HAP-1 (cell line): ENCODE measurements at regions not wholly inside any gene's neighbourhood (a gene's known extent, or its start where the extent isn't known, plus 50 kb on each side); places are given as distances from the start of the nearest gene placed in this dataset.

Experiments
- DNase-seq, 2 experiments: peaks; one replicate each; pipeline ENCODE4 v3.0.0-alpha.2; 2016 to 2020; ENCODE audit warnings: low spot score in 2 of 2
- H3K27me3 ChIP-seq: fragments of 250-450 bp; sonication (Bioruptor Pico); 2 replicates; pipeline ENCODE4 v1.5.1; 2020; ENCODE audit warnings: low read depth, mild to moderate bottlenecking, moderate library complexity
- H3K36me3 ChIP-seq: fragments of 250-450 bp; sonication (Bioruptor Pico); replicated peaks from 2 replicates; pipeline ENCODE4 v1.5.1; 2020; ENCODE audit warnings: mild to moderate bottlenecking
- H3K4me1 ChIP-seq: fragments of 250-450 bp; sonication (Bioruptor Pico); 2 replicates; pipeline ENCODE4 v1.5.1; 2020; ENCODE audit warnings: mild to moderate bottlenecking
- H3K4me3 ChIP-seq: fragments of 250-450 bp; sonication (Bioruptor Pico); 2 replicates; pipeline ENCODE4 v1.5.1; 2020; ENCODE audit warnings: mild to moderate bottlenecking, moderate library complexity
- H3K9me3 ChIP-seq: fragments of 250-450 bp; sonication (Bioruptor Pico); 2 replicates; pipeline ENCODE4 v1.5.1; 2020; ENCODE audit warnings: mild to moderate bottlenecking, moderate library complexity
- in situ Hi-C: fragments of 300-500 bp; cut with MboI; formaldehyde crosslinking; loops from 3 replicates; pipeline ENCODE4 v1.14.3; 2020; ENCODE audit warnings: low sequenced_read_pairs, inconsistent platforms, mixed read lengths

GRCh38 chr1:87800006-87800405 is 471.3 kb downstream of the LMO4 start:
- Histone ChIP-seq H3K9me3 (no peaks in the 10 kb centered on the region), H3K4me1 (no peaks in the 10 kb centered on the region), H3K27me3 (no peaks in the 10 kb centered on the region; the same call in 1 of the 2 replicates), H3K36me3 (no peaks in the 10 kb centered on the region), H3K4me3 (no peak overlapping the region)
- DNase-seq: no peak
- in situ Hi-C loops: no loop called here

DNA sequence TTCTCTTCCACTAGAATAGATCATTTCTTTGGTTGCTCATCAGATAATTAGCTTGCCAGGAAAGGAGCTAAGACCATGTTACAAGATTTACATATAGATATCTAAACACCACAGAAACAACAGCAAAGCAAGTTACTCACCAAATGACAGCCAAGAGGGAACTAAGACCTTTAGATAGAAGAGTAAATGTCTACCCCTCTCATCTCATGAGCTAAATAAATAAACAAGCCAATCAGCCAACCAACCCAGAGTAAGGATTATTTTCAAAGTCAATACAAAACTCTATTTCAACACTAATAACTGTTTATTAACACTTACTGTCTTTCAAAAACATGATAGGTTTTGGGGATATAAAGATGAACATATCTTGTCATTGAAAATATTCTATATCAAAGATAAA is 474.7 kb downstream of the LMO4 start:
- DNase-seq: no peak
- in situ Hi-C loops: no loop called here
- H3K27me3 ChIP-seq: no peaks in the 10 kb centered on the region; the same call in 1 of the 2 replicates
- H3K4me3 ChIP-seq: no peak overlapping the region
- H3K9me3 ChIP-seq: no peaks in the 10 kb centered on the region
- H3K36me3 ChIP-seq: no peaks in the 10 kb centered on the region
- peaks cover 12% of the 10 kb centered on the region for H3K4me1 ChIP-seq

- Histone ChIP-seq H3K36me3 (no peaks in the 10 kb centered on the region), H3K27me3 (no peaks in the 10 kb centered on the region), H3K4me1 (peaks cover 12% of the 10 kb centered on the region), H3K9me3 (no peaks in the 10 kb centered on the region), H3K4me3 (no peak overlapping the region)
- DNase-seq: no peak
- in situ Hi-C loops: no loop called here
These were observed 475.4 kb downstream of the LMO4 start for GRCh38 chr1:87804128-87804527.

DNA sequence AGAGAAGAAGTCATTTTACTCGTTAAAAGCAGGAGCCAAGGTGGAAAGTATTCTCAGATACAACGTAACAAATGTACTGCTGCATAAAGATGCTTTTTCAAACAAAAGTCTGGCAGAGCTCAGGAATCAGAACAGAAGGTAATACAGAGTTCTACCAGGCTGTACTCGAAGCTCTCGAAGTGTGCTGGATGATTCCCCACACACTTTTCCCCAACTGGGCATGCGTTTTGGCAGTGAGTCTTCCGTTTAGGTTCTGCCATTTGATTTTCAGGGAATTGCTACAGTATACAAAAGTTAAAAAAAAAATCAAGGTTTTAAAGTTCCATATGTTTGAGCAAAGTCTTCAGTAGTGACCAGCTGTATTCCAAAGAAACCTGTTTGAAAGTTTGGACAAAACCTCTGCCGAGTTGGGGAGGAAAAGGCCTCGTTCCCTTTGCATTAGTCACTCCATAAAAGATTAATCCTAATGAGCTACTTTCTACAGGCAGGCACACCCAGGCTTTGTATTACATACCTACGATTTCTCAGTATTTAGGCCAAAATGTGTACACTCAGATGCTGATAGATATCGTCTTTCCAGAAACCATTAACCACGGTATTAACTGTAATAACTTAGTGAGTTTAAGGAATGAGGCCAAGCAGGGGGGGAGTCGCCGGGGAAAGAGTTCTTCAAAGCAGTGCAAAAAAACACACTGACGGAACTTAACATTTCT is 477.1 kb downstream of the LMO4 start:
- DNase-seq: peak; percentile 17 to 65
- H3K36me3 ChIP-seq: no peaks in the 10 kb centered on the region
- H3K9me3 ChIP-seq: no peaks in the 10 kb centered on the region
- peaks cover 12% of the 10 kb centered on the region for H3K4me1 ChIP-seq
- in situ Hi-C loops: no loop called here
- H3K4me3 ChIP-seq: no peak overlapping the region
- H3K27me3 ChIP-seq: no peaks in the 10 kb centered on the region

DNA sequence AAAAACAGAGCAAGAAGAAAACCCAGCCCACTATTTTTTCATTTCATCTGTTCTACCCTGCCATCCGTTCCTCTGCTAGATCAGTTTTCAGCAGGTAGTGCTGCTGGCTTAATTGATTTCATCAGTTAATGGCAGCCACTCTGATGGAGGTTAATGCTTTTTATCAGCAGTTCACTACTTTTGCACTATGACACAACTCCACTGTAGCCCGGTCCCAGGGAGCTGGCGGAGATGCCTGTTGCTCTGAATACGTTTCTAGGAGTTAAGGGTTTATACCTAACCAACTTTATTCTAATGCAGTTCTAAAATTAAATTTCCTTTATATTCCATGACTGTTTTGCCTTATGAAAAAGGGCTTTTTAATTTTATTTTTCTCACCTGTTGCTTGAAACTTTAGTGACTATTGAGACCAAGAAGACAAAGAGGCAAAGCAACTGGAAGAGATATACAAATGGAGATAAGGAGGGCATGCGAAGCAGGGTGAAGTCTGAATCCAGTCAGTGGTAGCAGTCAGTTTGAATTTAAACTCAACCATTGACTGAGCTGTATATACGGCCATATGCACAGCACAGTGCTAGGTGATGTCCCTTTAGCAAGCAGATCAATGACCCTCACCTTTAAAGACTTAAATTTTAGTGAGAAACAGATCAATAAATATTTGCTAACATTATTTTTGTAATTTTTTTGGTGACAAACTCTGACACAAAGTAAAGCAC is 477.9 kb downstream of the LMO4 start:
- Histone ChIP-seq H3K36me3 (no peaks in the 10 kb centered on the region), H3K4me1 (peaks cover 12% of the 10 kb centered on the region), H3K9me3 (no peaks in the 10 kb centered on the region), H3K27me3 (no peaks in the 10 kb centered on the region), H3K4me3 (no peak overlapping the region)
- in situ Hi-C loops: no loop called here
- no peak for DNase-seq

GRCh38 chr1:87810166-87810565 is 481.5 kb downstream of the LMO4 start:
- no peak overlapping the region for H3K4me3 ChIP-seq
- in situ Hi-C loops: no loop called here

GRCh38 chr1:87812871-87813577 is 484.3 kb downstream of the LMO4 start:
- no peak overlapping the region for H3K4me3 ChIP-seq
- no peaks in the 10 kb centered on the region for H3K27me3 ChIP-seq
- no peaks in the 10 kb centered on the region for H3K9me3 ChIP-seq
- in situ Hi-C loops: no loop called here
- no peaks in the 10 kb centered on the region for H3K36me3 ChIP-seq
- H3K4me1 ChIP-seq: no peaks in the 10 kb centered on the region; the same call in none of the 2 replicates
- DNase-seq: no peak

More at GRCh38 chr1:87810166-87810565, 481.5 kb downstream of the LMO4 start:
- Histone ChIP-seq H3K36me3 (no peaks in the 10 kb centered on the region), H3K9me3 (no peaks in the 10 kb centered on the region), H3K27me3 (no peaks in the 10 kb centered on the region), H3K4me1 (peaks cover 12% of the 10 kb centered on the region)
- peak in 1 of 2 experiments; percentile 61 for DNase-seq

DNA sequence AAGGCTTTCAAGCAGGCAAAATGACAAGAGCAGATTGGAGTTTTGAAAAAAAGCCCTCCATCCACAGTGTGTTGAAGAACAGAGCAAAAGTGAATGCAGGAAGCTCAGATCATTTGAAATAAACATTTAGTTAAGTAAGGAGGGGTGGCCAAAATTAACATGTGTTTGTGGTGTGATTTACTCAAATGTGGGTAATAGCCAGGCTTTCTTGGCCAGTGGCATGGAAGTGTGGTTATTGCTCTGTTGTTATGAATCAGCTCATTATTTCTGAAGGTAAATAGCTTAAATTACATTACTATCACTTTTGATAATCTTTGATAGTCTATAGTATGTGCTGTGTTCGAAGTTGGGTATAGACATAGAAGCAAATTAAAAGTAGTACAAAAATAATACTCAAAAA is 485.9 kb downstream of the LMO4 start:
- no peak overlapping the region for H3K4me3 ChIP-seq
- DNase-seq: no peak
- H3K9me3 ChIP-seq: no peaks in the 10 kb centered on the region
- no peaks in the 10 kb centered on the region for H3K36me3 ChIP-seq
- no peaks in the 10 kb centered on the region for H3K27me3 ChIP-seq
- in situ Hi-C loops: no loop called here
- H3K4me1 ChIP-seq: no peaks in the 10 kb centered on the region; the same call in none of the 2 replicates

GRCh38 chr1:87816646-87817045 is 488.0 kb downstream of the LMO4 start:
- H3K27me3 ChIP-seq: no peaks in the 10 kb centered on the region
- no peak for DNase-seq
- in situ Hi-C loops: no loop called here
- no peaks in the 10 kb centered on the region for H3K36me3 ChIP-seq
- H3K9me3 ChIP-seq: no peaks in the 10 kb centered on the region
- H3K4me3 ChIP-seq: no peak overlapping the region
- H3K4me1 ChIP-seq: peaks cover 17% of the 10 kb centered on the region

DNA sequence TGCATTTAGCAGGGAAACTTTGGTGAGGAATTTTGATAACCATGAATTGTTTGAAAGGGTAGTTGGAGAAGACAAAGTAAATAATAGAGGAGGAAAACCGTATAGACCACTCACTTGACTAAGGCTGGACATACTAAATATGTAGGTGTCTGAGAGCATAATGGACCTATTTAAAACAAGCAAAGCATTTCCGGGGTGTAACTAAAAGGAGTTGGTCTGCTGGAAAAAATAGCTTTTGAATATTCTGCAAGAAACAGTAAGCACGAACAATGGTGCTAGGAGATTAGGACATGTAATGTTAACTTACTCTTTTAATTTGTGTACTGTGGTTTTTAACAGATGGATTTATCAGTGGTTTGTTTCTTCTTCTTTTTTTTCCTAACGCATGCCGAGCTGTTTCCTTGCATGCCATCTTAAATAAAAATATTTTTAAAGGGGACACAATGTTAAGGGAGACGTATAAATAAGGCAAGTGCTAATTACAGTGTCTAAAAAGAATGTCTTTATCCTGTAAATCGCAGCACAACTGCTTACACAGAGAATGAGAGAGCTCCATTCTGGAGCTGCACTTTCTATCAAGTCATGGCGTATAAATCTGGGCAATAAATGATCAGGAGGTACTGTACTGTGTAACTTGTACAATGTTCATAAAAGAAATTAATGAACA is 492.1 kb downstream of the LMO4 start:
- H3K27me3 ChIP-seq: no peaks in the 10 kb centered on the region
- in situ Hi-C loops: no loop called here
- no peaks in the 10 kb centered on the region for H3K9me3 ChIP-seq
- peak in 1 of 2 experiments; percentile 66 for DNase-seq
- no peaks in the 10 kb centered on the region for H3K36me3 ChIP-seq
- peaks cover 18% of the 10 kb centered on the region for H3K4me1 ChIP-seq
- H3K4me3 ChIP-seq: no peak overlapping the region

DNA sequence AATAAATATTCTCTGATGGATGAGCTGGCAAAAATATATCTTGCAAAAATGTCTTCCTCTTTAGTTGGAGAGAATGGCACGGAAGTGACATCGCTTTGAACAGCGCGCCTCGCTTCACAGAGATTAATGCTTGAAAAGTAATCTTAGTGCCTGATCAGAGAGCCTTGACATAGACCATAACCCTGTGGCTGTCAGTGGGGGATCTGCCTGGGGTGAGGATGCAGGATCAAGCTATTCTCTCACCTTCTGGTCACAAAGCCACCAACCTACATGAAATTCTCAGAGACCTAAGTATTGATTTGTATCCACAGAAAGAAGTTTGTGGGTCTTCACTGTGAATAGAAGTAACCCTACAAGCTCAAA is 492.6 kb downstream of the LMO4 start:
- Histone ChIP-seq H3K36me3 (no peaks in the 10 kb centered on the region), H3K27me3 (no peaks in the 10 kb centered on the region), H3K9me3 (no peaks in the 10 kb centered on the region), H3K4me3 (no peak overlapping the region), H3K4me1 (peaks cover 18% of the 10 kb centered on the region)
- in situ Hi-C loops: no loop called here
- DNase-seq: no peak

DNA sequence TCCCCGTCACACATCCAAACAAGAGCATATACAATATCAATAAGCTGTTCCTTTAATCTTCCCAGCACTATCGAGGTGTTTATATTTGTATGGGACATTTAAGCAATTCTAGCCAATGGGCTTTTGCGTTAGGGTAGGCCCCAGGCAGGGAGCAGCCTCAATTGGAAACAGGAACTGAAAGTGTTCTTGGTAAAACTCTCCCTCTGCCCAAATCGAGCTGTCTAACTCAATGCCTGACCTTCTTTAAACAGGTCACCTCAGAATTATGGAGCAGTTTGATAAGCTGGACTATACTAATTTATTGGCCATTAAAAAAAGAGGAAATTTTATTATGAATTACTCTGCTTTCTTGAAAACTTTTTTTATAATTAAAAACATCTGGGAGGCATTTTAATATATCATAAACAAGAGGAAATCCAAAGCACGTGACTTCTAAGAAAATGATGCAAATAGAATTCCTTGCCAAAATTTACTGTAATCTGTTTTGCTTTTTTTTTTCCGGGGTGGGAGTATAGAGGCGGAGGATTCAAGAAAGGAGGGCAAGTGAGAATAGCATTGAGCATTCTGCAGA is 498.1 kb downstream of the LMO4 start:
- no peaks in the 10 kb centered on the region for H3K9me3 ChIP-seq
- H3K36me3 ChIP-seq: no peaks in the 10 kb centered on the region
- DNase-seq: no peak
- H3K4me3 ChIP-seq: no peak overlapping the region
- no peaks in the 10 kb centered on the region; the same call in 1 of the 2 replicates for H3K4me1 ChIP-seq
- H3K27me3 ChIP-seq: no peaks in the 10 kb centered on the region
- in situ Hi-C loops: no loop called here

- peaks cover 6% of the 10 kb centered on the region for H3K4me1 ChIP-seq
- no peaks in the 10 kb centered on the region for H3K27me3 ChIP-seq
- H3K9me3 ChIP-seq: no peaks in the 10 kb centered on the region
- H3K4me3 ChIP-seq: no peak overlapping the region
- in situ Hi-C loops: no loop called here
- H3K36me3 ChIP-seq: no peaks in the 10 kb centered on the region
- DNase-seq: no peak
These were observed 500.7 kb downstream of the LMO4 start for GRCh38 chr1:87829360-87829759.
